ENCODE measurements at regions not wholly inside any gene's neighbourhood (a gene's known extent, or its start where the extent isn't known, plus 50 kb on each side); places are given as distances from the start of the nearest gene placed in this dataset.
"Not testable (repeated sequence)": the region's sequence is repeated elsewhere in the genome, so short reads cannot be mapped to it uniquely, and the experiment has no call there.

DNA sequence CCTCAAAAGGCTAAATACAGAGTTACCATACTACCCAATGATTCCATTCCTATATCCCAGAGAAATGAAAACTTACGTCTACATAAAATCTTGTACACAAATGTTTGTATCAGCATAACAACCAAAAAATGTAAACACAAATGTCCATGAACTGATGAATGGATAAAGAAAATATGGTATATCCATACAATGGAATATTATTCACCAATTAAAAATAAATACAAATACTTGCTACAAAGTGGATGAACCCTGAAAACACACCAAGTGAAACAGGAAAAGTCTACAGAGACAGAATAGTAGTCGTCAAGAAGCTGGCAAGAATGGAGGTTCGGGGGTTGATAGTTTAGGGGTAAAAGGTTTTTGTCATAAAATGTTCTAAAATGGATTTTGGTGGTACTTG lies 54.0 kb upstream of the ANKRD28 start:
- no peak for DNase-seq

DNA sequence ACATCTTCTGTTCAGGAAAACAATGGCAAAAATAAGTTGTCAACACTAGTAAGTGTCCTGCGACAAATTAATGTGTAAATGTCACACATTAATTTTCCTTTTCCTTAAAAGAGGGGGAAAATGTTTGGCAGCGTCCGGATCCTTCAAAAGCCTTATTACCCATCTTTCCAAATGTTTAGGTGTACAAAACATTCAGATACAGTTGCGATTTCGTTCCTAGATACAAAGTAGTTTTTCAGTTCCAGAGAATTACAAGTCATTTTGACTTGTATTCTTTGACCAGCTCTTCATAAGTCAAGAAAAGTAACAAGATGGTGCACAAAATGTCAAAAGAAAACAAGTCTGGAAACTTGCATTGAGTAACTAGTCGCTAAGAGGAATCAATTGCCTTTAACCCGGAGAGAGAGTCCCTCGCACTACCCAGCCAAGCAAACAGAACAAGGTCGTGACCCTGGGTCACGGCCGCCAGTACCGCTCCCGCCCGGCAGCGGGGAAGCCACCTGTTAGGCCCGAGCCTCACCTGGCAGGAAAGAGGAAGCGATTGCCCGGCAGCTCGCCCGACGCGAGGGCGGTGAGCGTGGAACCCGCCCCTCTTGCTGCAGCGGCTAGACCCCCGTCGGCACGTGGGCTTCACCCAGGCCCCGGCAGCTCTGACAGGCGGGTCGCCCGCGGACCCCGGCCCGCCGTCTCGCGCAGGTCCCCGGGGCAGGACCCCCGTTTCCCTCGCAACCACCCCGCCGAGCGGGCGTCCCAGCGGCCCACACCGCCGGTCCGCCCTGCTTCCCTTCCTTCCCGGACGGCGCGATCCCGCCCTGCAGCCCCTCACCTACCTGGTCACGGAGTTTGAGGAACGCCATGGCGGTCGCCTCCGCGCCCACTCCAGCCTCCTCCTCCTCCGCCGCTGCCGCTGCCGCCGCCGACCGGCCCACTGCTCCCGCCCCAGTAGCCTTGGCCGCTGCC lies 61.0 kb upstream of the ANKRD28 start:
- peak in 20 of 58 donors; percentile 2 to 56 (median 26) for DNase-seq

DNA sequence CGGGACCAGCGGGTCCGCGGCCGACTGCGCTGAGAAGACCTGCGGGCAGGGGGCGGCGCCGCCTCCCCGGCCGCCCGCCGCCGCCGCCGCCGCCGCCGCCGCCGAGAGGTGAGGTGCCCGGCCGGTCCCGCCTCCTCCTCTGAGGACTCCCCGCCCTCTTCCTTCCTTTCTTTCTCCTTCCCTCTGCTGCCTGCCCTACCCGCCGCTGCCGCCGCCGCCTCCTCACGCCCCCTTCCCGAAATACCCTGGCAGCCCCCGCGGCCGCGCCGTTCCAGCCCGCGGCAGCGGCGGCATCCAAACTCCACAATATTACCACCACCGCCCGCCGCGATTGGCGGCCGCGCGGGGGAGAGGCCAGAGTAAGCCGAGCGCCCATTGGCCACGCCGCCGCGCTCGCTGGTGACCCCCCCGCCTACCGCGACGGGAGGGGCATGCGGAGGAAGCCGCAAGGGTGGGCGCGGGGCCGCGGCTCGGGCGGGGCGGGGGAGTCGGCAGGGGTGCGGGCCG lies 61.8 kb upstream of the ANKRD28 start:
- peak in 57 of 58 donors; percentile 33 to 92 (median 79) for DNase-seq

DNA sequence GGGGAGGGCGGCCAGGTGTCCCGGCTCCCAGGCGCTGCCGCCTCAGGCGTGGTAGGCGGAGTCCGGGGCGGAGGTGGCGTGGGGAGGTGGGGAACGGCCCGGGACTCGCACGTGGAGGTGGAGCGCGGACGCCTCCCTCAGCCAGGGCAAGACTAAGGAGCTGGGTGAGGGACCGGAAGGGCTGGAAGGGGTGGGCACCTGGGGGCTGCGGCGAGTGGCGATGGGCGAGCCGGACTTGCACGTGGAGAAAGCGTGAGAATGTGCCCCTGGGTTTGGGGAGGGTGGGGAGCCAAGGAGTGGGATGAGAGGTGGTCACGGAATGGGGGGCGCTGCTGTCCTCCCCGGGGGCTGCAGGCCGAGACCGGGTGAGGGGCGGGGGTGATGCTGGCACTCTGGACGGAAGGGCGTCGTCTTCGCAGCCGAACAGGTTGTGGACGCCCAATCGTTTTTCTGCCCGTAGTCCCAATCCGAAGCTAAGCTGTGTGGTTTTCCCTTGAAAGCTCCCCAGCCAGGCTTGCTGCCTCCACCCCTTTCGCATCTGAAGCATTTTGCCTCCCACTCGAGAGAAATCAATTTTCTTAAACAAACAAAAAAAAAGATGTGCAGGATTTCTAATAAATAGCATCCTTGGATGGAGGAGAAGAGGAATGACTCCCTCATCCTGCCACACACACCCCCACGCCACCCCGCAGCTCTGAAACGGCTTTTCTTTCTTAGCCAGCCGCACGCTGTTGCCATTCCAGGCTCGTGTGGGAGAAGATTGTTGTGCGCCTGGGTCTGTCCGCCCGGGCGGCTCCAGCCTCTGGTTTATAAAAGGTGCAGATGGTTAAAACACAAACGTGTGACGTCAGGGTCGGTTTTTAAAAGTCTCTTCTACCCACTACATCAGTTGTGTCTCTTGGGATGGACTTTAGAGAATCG lies 62.5 kb upstream of the ANKRD28 start:
- peak in 54 of 58 donors; percentile 24 to 84 (median 56) for DNase-seq

DNA sequence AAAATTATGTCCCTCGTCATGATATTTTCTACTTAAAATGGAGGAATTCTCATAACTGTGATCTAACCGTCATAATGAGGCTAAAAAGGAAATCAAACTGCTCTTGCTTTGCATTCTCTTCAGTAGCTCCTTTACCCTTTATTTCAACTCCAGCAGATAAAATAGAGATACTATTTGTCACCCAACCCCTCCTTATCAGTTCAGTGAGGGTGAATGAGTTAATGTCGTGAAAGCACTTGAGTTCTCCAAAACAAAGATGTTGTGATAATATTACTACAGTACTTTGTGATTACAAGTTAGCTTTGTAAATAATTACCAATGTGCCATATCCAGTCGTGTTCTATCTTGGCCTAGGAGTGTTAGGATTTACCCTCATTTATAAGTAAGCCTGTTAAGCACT lies 63.4 kb upstream of the ANKRD28 start:
- DNase-seq: no peak

DNA sequence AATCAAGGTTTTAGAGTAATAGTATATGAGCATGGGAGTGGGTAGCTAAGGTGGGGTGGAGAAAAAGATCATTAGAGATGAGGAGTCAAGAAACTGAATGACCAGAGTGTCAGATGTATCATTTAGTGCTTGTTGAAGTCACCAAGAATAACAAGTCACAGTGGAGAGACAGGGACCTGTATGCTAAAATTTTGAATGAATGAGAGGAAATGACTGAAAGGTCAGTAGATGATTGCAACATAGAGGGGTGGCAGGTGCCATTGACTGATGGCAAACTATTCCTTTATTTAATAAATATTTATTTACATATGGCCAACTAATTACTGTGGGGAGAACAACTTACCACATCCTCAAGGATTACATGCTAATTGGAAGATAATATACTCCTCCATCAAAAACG lies 75.0 kb upstream of the ANKRD28 start:
- DNase-seq: no peak

DNA sequence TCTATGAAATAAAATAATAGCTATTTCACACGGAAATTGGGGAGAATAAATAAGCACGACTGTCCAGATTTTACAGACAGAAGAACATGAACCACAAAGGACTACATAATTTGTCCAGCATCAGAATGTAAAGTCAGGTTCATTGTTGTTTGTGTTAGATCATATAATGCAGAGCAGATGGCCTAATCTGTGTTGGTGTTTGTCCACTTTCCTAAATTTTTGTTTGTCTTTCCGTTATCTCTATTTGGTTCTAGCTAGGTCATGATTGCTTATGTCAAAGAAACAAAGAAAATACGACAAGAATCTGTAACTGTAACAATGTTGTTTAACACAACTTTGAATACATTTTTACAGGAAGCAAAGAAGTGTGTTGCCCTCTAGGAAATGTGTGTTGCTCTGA lies 75.6 kb upstream of the ANKRD28 start:
- no peak for DNase-seq

DNA sequence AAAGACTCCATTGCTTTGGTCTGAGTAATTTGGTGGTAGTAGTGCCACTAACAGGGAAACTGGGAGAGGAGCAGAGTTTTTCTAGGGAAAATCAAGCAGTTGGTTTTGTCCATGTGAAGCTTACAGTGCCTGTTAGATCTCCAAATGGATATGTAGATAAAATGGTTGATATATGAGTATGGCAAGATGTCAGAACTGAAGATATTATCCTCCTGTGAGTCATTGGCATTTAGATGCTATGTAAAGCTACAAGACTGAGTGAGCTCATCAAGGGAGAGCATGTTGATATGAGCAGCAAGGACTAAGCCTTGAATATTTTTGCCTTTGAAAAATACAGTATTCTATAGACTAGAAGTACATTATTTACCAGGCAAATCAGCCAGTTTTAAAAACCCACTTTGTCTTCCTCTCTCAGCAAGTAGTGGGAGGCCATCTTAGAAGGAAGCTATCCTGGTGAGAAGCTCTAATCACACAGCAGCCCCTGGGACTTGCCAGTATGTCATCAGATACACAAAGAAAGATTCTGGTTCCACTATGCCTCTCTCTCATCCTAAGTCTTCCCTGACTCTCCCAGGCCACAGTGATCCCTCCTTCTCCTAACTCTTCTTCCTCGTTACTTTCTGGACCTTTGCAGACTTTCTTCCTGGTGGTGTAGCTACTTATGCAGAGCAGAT lies 77.4 kb upstream of the ANKRD28 start:
- peak in 1 of 58 donors; percentile 3 for DNase-seq

DNA sequence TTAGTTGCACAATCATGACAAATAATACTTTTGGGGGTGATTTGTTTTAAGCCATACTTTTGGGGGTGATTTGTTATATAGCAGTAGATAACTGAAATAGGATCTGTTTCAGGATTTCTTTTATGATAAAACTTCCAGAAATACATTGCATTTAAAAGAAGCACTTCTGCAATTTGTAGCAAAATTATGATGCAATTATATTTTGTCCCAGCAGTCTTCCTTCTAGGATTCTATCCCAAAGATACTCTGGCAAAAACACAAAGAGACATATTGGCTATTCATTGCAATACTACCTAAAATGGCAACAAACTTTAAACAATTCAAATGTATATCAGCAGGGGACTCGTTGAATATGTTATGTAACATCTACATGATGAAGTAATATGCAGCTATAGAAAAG lies 78.9 kb upstream of the ANKRD28 start:
- no peak for DNase-seq

DNA sequence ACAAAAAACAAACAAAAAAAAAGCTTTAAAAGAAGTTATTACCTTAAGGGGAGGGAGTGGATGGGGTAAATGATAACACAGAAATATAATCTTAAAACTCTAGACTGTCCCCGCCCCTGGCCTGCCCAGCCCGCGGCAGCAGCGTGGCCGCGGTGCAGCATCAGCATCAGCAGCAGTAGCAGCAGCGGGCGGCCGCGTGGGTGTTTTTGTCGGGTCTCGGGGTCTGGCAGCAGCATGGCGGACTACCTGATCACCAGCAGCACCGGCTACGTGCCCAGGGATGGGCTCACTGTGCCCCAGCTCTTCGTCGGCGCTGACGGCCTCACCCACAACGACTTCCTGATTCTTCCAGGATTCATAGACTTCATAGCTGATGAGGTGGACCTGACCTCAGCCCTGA lies 80.0 kb upstream of the ANKRD28 start:
- no peak for DNase-seq

DNA sequence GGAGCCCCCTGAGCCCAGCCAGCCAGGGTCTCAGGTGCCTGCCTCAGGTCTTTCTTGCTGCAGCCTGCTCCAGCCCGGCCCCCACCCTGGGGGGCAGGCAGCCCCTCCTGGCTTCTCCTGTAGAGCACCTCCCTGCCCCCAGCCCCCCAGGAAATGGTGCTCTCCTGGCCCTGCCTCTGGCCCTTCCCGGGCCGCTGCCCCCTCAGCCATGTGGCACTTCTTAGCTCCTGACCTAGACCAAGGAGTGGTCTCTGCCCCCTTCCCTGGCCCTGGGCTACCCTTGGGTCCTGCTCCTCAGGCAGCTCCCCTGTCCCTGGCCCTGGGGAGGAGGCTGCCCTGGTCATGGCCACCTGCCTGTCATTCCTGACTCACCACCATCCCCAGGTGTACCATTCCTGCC lies 82.0 kb upstream of the ANKRD28 start:
- not testable (repeated sequence) for DNase-seq

DNA sequence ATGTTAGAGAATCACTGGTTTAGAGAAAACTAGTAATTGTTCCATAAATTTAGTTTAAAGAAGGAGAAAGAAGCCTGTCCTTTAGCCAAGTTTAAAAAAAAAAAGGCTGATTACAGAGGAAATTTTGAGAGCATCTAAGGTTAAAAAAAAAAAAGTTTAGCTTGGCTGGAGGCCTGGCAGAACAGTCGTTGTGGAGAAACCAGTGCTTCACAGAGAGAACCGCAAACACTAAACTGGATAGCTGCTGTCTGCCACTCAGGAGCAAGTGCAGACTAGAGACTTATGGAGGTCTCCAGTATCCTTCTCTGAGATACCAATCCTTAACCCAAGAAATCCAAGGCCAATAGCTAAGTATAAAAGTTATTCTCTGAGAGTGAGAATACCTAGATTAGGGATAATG lies 84.8 kb upstream of the ANKRD28 start:
- no peak for DNase-seq

DNA sequence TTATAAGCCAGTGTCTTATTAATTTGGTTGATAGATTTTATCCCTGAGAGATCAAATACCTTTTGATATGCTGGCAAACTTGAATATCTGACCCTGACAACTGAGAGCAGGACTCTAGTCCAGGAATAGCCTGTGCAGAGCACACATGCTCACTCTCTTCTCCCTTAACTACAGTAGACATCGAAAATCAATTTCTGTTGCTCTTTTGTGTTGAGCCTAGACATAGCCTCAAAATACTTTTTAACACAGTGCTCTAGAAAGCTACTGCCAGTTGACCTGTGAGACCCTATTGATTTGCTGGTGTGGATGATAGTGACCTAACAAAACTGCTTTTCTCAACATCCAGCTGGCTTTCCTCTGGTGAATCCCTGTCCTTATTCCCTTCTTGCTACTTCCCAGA lies 86.4 kb upstream of the ANKRD28 start:
- DNase-seq: no peak

DNA sequence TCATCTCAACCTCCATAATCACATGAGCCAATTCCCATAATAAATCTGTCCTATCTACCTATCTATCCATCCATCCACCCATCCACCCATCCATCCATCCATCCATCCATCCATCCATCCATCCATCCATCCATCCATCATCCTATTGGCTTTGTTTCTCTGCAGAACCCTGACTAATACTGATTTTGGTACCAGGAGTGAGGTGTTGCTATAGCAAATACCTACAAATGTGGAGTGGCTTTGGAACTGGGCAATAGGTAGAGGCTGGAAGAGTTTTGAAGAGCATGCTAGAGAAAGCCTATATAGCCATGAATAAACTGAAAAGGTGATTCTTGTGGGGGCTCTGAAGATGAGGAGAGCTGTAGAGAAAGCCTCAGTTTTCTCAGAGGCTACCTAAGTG lies 88.7 kb upstream of the ANKRD28 start:
- DNase-seq: no peak

DNA sequence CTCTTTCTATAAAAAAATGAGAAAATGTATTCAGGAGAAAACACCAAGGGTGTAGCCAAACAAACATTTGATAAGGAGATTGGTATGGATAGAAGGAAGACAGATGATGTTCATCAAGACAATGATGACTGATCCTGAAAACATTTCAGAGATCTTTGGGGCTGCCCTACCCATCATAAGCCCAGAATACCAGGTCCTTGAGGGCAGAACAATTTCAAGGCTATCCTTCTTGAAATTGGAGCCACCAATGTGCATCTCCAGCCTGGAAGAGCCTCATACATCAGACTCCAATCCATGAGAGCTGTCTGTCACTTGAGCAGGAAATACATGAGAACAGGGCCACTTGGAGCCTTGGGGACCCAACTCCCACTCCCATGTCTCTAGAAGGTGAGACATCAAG lies 89.5 kb upstream of the ANKRD28 start:
- DNase-seq: no peak

DNA sequence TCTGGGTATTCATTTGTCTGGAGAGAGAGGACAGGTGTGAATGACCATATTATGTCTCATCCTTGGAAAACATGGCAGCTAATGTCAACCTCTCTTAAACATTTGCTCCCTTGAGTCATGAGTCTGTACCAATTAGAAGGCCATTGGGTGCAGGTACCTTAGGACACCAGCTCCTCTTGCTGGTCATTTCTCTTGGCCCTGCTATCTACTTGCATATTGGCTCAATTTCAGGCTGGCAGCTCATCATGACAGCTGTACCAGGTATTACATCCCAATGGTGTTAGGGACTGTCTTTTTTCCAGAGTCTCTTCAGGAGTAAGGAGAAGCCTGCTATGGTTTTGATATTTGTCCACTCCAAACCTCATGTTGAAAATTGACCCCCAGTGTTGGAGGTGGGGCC lies 92.2 kb upstream of the ANKRD28 start:
- no peak for DNase-seq

DNA sequence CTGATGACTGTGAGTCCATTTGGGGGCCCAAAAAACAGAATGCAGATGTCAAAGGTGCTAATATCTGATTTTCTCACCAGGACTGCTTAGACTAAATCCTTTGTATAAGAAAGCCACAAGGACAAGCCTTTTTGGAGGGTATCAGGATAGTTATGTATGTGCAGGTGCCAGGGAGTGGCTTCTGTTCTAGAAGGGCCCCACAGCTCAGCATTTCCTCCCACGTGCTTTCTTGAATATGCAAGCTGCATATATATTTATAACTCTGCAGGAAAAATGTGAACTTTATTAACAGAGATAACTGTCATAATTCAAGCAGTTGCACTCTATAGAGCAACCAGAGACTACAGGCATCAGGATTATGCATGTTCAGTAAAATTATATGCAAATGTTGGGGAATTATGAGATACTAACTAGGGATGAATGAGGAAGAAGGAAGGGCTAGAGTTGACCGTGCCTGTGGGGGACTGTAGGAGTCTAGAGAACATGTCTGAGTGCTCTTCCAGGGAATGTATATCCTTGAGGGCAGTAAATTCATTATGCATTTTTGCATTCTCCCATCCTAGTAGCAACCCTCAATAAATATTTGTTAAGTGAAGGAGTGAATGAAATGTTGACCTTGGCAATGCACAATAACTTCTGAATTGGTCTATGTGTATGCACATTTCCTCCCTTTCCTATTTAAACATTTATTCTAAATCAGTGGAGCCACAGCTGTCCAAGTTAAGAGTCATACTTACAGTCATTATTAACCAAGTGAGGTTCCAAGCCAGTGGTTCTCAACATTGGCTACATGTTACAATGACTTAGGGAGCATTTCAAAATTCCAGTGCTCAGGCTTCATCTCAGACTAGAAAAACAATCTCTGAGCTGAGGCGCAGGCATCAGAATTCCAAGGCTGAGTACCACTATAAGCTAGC lies 94.8 kb upstream of the ANKRD28 start:
- DNase-seq: no peak

DNA sequence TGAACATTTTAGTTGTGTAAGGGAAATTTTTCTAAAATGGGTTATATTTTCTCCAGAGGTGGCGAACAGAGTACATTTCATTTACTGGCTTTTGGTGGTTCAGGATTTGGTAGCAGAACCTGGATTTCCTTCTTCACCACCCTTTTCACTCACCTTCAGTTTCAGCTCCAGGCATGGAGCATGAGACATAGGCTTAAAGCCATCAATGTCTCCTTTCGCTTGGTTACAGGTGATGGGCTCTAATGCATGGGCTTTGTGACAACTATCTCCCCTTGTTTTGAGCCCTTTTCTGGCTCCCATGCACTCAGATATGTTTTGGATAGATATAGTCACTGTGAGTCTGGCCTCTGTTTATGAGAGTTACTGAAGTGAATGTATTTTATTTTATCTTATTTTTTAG lies 96.6 kb upstream of the ANKRD28 start:
- no peak for DNase-seq

DNA sequence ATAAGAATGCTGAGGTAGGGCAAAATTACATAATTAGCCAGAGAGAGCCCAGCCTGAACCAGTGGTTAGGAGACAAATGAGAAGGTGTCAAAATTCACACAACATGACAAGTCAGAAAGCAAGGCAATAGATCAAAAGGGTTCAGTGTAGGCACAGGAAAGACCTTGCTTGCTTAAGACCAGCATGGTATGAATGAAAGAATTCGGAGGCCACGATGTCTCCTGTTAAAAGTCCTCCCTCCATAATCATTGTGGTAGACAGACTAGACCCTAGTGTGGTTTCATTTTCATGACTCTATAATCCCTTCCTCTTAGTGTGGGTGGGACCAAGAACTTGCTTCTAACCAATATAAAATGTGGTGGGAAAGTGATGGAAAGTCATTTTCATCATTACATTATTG lies 98.7 kb upstream of the ANKRD28 start:
- DNase-seq: no peak

DNA sequence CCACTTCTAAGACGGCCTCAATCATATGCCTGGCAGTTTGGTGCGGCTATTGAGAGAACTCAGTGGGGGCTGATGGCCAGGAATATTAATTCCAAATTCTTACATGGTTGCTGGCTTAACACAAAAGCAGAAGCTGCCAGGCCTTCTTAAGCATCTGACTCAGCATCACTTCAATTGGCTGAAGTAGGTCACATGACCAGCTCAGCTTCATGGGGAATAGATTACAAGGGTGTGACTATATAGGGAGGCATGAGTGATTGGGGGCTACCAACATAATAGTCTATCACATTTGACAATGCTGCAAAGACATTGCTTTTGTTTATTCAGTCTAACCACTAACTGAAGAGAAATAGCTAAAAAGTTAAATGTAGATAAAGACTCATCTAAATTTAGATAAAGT lies 101.6 kb upstream of the ANKRD28 start:
- DNase-seq: peak in 1 of 58 donors; percentile 19

All from anterior cingulate cortex (tissue), 58 donors.